ENCODE measurements at regions not wholly inside any gene's neighbourhood (a gene's known extent, or its start where the extent isn't known, plus 50 kb on each side); places are given as distances from the start of the nearest gene placed in this dataset.

DNA sequence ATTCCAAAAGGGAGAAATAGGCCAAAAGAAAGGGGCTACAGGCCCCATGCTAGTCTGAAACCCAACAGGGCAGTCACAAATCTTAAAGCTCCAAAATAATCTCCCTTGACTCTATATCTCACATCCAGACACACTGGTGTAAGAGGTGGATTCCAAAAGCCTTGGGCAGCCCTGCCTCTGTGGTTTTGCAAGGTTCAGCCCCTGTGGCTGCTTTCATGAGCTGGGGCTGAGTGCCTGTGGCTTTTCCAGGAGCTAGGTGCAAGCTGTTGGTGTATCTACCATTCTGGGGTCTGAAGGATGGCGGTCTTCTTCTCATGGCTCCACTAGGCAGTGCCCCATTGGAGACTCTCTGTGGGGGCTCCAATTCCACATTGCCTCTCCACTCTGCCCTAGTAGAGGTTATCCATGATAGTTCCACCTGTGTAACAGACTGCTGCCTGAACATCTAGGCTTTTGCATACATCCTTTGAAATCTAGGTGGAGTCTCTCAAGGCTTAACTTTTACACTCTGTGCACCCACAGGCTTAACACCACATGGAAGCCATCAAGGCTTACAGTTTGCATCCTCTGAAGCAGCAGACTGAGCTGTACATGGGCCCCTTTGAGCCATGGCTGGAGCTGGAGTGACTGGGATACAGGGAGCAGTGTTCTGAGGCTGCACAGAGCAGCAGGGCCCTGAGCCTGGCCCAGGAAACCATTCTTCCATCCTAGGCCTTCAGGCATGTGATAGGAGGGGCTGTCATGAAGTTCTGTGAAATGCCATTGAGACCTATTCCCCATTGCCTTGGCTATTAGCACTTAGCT lies 66.5 kb upstream of the ABCD2 start:
- TF ChIP-seq, protein P1, sequence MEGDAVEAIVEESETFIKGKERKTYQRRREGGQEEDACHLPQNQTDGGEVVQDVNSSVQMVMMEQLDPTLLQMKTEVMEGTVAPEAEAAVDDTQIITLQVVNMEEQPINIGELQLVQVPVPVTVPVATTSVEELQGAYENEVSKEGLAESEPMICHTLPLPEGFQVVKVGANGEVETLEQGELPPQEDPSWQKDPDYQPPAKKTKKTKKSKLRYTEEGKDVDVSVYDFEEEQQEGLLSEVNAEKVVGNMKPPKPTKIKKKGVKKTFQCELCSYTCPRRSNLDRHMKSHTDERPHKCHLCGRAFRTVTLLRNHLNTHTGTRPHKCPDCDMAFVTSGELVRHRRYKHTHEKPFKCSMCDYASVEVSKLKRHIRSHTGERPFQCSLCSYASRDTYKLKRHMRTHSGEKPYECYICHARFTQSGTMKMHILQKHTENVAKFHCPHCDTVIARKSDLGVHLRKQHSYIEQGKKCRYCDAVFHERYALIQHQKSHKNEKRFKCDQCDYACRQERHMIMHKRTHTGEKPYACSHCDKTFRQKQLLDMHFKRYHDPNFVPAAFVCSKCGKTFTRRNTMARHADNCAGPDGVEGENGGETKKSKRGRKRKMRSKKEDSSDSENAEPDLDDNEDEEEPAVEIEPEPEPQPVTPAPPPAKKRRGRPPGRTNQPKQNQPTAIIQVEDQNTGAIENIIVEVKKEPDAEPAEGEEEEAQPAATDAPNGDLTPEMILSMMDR (IDR thresholded peaks at IDR 0.05; ENCODE audit: extremely low read depth in 1 of 2, insufficient read depth in 1 of 2, low read depth in 1 of 2, low read length in 2 of 2): no peak
- TF ChIP-seq POLR2AphosphoS5 (IDR thresholded peaks at IDR 0.05; ENCODE audit: insufficient read depth, low read depth, low read length): no peak
- TF ChIP-seq POLR2A (IDR thresholded peaks at IDR 0.05; ENCODE audit: low read depth, low read length): no peak
- TF ChIP-seq EZH2 (IDR thresholded peaks at IDR 0.05; ENCODE audit: borderline replicate concordance, low read depth, low read length, severe bottlenecking): no peak
- no peak for TF ChIP-seq FOS (IDR thresholded peaks at IDR 0.05; ENCODE audit: borderline replicate concordance, insufficient read depth, low read length)
- no peak for TF ChIP-seq MYC (IDR thresholded peaks at IDR 0.05; ENCODE audit: low read depth, low read length)
- TF ChIP-seq, protein P2, sequence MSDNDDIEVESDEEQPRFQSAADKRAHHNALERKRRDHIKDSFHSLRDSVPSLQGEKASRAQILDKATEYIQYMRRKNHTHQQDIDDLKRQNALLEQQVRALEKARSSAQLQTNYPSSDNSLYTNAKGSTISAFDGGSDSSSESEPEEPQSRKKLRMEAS (IDR thresholded peaks at IDR 0.05; ENCODE audit: insufficient read depth, insufficient read length): no peak
- no peak for TF ChIP-seq GATA2 (IDR thresholded peaks at IDR 0.05; ENCODE audit: insufficient read depth, insufficient read length, low read depth, low read length)
- no peak for TF ChIP-seq JUN (IDR thresholded peaks at IDR 0.05; ENCODE audit: borderline replicate concordance, insufficient read depth, insufficient read length, low read depth)

All from endothelial cell of umbilical vein (primary cell).